Vagina (tissue), 2 donors: ENCODE measurements at regions not wholly inside any gene's neighbourhood (a gene's known extent, or its start where the extent isn't known, plus 50 kb on each side); places are given as distances from the start of the nearest gene placed in this dataset.
A peak's percentile ranks its signal among the peaks of the same experiment; 100 is the strongest.
"Not testable (repeated sequence)": the region's sequence is repeated elsewhere in the genome, so short reads cannot be mapped to it uniquely, and the experiment has no call there.

ENCODE experiments used
- DNase-seq, 2 donors: peaks; one replicate each; pipeline ENCODE4 v3.0.0-alpha.2; 2017; ENCODE audit errors: extremely low spot score in 2 of 2
- H3K27ac ChIP-seq: fragments of 200-600 bp; sonication (generic); one replicate; pipeline ENCODE4 v1.5.1; 2019
- H3K27me3 ChIP-seq: fragments of 200-600 bp; sonication (generic); one replicate; pipeline ENCODE4 v1.5.1; 2019
- H3K36me3 ChIP-seq, 2 donors: fragments of 200-600 bp; sonication (generic); one replicate each; pipeline ENCODE4 v1.5.1; 2017 to 2019
- H3K4me1 ChIP-seq: fragments of 200-600 bp; sonication (generic); one replicate; pipeline ENCODE4 v1.5.1; 2019
- H3K4me3 ChIP-seq, 2 donors: fragments of 200-600 bp; sonication (generic); 1 replicate in 1 of 2; 2 replicates in 1 of 2; pipeline ENCODE4 v1.5.1; 2016 to 2019
- H3K9me3 ChIP-seq: fragments of 200-600 bp; sonication (generic); one replicate; pipeline ENCODE4 v1.5.1; 2019
- CTCF ChIP-seq, 3 experiments: fragments of 450-650 bp in 2 of 3; fragments of 200-600 bp in 1 of 3; sonication (generic) in 1 of 3; IDR thresholded peaks; one replicate each; pipeline ENCODE4 v1.5.1; 2017 to 2019; ENCODE audit warnings: antibody characterized with exemption in 3 of 3, mild to moderate bottlenecking in 2 of 3, moderate library complexity in 2 of 3
- POLR2A ChIP-seq, 2 donors: fragments of 450-650 bp; IDR thresholded peaks; one replicate each; pipeline ENCODE4 v1.6.1; 2017; ENCODE audit warnings: antibody characterized with exemption in 2 of 2, mild to moderate bottlenecking in 2 of 2, moderate library complexity in 2 of 2
- POLR2AphosphoS5 ChIP-seq, 2 donors: sonication (generic); formaldehyde crosslinking; IDR thresholded peaks; one replicate each; pipeline ENCODE4 v1.9.0; 2017; ENCODE audit warnings: antibody characterized with exemption in 2 of 2, mild to moderate bottlenecking in 2 of 2, low read depth in 1 of 2; ENCODE audit not compliant: insufficient read depth in 1 of 2
- intact Hi-C: fragments of 100-400 bp; cut with DNase I; formaldehyde crosslinking; loops from one replicate; pipeline ENCODE4 v1.15.1; 2023

DNA sequence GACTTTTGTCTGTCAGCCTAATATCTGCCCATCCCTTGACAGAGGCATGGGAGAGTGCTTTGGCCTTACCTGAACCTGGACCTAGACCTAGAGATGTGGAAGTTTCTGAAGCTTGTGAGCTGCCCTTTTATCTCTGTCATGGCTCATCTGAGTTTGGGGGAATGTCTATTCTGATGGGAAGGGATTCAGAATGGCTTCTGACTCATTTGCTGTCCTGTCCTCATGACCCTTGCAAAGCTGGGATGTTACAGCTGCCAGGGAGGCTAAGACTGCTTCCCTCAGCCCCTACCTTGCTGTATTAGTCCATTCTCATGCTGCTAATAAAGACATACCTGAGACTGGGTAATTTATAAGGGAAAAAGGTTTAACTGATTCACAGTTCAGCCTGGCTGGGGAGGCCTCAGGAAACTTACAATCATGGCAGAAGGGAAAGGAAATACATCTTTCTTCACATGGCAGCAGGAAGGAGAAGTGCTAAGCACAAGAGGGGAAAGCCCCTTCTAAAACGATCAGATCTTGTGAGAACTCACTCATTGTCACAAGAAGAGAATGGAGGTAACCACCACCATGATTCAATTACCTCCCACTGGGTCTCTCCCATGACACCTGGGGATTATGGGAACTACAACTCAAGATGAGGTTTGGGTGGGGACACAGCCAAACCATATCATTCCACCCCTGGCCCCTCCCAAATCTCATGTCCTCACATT lies 252.2 kb downstream of the ERMARD start:
- no peak overlapping the region for H3K27ac ChIP-seq
- no peaks in the 10 kb centered on the region for H3K36me3 ChIP-seq
- no peak for TF ChIP-seq POLR2A (IDR thresholded peaks at IDR 0.05)
- TF ChIP-seq POLR2AphosphoS5 (IDR thresholded peaks at IDR 0.05; ENCODE audit: insufficient read depth in 1 of 2, low read depth in 1 of 2) = no peak
- TF ChIP-seq CTCF (IDR thresholded peaks at IDR 0.05) = no peak
- no peak for DNase-seq
- no peak overlapping the region for H3K4me3 ChIP-seq
- intact Hi-C loops = no loop called here
- no peaks in the 10 kb centered on the region for H3K27me3 ChIP-seq
- H3K9me3 ChIP-seq = no peaks in the 10 kb centered on the region
- H3K4me1 ChIP-seq = no peaks in the 10 kb centered on the region

GRCh38 chr6:170003027-170003426 lies 251.6 kb downstream of the ERMARD start:
- H3K27me3 ChIP-seq = no peaks in the 10 kb centered on the region
- no peak overlapping the region for H3K4me3 ChIP-seq
- H3K4me1 ChIP-seq = no peaks in the 10 kb centered on the region
- TF ChIP-seq POLR2A (IDR thresholded peaks at IDR 0.05) = no peak
- no peak for TF ChIP-seq CTCF (IDR thresholded peaks at IDR 0.05)
- no peak for TF ChIP-seq POLR2AphosphoS5 (IDR thresholded peaks at IDR 0.05; ENCODE audit: insufficient read depth in 1 of 2, low read depth in 1 of 2)
- peak in 1 of 2 donors; percentile 90 for DNase-seq
- no peaks in the 10 kb centered on the region for H3K9me3 ChIP-seq
- H3K36me3 ChIP-seq = no peaks in the 10 kb centered on the region
- no peak overlapping the region for H3K27ac ChIP-seq
- intact Hi-C loops = no loop called here

DNA sequence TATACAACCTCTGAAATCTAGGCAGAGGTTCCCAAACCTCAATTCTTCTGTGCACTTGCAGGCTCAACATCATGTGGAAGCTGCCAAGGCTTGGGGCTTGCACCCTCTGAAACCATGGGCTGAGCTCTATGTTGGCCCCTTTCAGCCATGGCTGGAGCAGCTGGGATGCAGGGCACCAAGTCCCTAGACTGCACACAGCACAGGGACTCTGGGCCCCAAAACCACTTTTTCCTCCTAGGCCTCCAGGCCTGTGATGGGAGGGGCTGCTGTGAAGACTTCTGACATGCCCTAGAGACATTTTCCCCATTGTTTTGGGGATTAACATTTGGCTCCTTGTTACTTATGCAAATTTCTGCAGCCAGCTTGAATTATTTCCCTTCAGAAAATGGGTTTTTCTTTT lies 250.4 kb downstream of the ERMARD start:
- H3K4me3 ChIP-seq, H3K36me3 ChIP-seq, H3K9me3 ChIP-seq, H3K27ac ChIP-seq, DNase-seq, H3K4me1 ChIP-seq, H3K27me3 ChIP-seq, intact Hi-C loops: not testable (repeated sequence)

- DNase-seq = peak; percentile 67 to 89
- intact Hi-C loops = no loop called here
Observed at GRCh38 chr6:170000071-170000843, 248.8 kb downstream of the ERMARD start.

DNA sequence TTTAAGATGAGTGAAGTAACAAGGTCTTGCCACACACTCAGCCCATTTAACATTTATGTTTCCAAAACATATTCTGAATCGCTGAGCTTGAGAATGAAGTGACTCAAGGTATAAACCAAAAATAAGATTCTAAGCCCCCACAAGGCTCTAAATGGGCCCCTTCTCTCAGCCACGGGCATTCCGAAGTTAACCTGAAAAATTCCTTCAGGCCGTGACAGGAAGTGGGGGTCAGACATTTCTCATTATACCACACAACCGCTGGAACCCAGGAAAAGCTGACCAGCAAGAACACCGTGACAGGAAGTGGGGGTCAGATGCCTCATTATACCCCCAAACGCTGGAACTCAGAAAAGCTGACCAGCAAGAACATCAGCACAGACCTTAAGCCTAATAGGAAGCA lies 247.9 kb downstream of the ERMARD start:
- H3K36me3 ChIP-seq = no peaks in the 10 kb centered on the region
- intact Hi-C loops = no loop called here
- peak in 1 of 2 donors; percentile 82 for DNase-seq

More at GRCh38 chr6:170000071-170000843, 248.8 kb downstream of the ERMARD start:
- Histone ChIP-seq H3K36me3 (no peaks in the 10 kb centered on the region), H3K4me3 (no peak overlapping the region), H3K9me3 (no peaks in the 10 kb centered on the region), H3K4me1 (no peaks in the 10 kb centered on the region), H3K27me3 (no peaks in the 10 kb centered on the region), H3K27ac (no peak overlapping the region)
- no peak for TF ChIP-seq POLR2A (IDR thresholded peaks at IDR 0.05)

More for the DNA sequence above, 247.9 kb downstream of the ERMARD start:
- Histone ChIP-seq H3K4me3 (no peak overlapping the region), H3K27ac (no peak overlapping the region), H3K9me3 (no peaks in the 10 kb centered on the region), H3K4me1 (no peaks in the 10 kb centered on the region), H3K27me3 (no peaks in the 10 kb centered on the region)
- TF ChIP-seq POLR2AphosphoS5 (IDR thresholded peaks at IDR 0.05; ENCODE audit: insufficient read depth in 1 of 2, low read depth in 1 of 2) = no peak
- no peak for TF ChIP-seq CTCF (IDR thresholded peaks at IDR 0.05)
- TF ChIP-seq POLR2A (IDR thresholded peaks at IDR 0.05) = no peak
